Effector CD4-positive, alpha-beta T cell (primary cell): ENCODE measurements at regions not wholly inside any gene's neighbourhood (a gene's known extent, or its start where the extent isn't known, plus 50 kb on each side); places are given as distances from the start of the nearest gene placed in this dataset.

Experiments used
- DNase-seq: peaks from one replicate; pipeline ENCODE4 v3.0.0-alpha.2; 2020

GRCh38 chr2:239865059-239865639, 160.0 kb downstream of the NDUFA10 start:
- no peak for DNase-seq

DNA sequence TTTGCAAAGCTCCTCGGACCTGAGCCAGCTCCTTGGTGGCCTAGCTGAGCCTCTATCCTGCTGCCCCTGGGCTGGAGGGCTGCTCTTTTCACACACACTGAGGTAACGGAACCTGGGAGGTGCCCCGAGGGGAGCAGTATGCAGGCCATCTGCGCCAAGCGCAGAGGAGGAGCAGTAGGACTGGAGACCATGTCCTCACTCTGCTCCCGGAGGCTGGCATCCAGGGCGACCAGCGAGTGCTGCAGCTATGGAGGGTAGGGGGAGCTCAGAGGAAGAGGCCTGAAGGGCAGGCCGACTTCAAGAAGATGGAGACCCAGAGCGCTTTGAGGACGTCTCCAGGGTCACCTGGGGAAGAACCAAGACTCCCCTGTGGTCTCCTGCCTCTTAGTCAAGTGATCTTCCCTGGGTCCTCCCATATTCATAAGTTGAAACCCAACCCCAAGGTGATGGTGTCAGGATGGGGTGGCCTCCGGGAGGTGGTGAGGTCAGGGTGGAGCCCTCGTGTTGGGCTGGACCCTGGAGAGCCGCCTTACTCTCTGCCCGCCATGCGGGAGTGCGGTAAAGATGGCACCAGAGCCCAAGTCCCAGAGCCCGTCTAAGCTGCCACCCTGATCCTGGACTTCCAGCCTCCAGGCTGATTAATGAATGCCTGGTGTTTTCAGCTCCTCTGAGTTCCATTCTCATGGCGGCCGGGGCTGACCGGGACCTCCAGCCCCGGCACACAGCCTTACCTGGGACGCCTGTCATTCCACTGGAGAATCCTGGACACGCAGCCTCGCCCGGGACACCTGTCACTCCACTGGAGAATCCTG, 160.7 kb downstream of the NDUFA10 start:
- no peak for DNase-seq

- no peak for DNase-seq
Observed at GRCh38 chr2:239862613-239863012, 162.5 kb downstream of the NDUFA10 start.

- no peak for DNase-seq
Observed at GRCh38 chr2:239858179-239858578, 167.0 kb downstream of the NDUFA10 start.

DNA sequence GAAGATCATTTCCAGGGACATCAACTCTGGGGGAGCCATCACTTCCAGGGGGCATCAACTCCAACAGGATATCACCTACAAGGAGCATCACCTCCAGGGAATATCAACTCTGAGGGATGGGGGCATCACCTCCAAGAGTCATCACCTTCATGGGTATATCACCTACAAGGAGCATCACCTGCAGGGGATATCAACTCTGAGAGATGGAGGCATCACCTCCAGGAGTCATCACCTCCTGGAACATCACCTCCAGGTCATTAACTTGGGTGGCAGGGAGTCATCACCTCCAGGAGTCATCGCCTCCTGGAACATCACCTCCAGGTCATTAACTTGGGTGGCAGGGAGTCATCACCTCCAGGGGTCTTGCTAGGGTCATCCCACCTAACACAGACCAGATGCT, 167.6 kb downstream of the NDUFA10 start:
- DNase-seq: no peak

GRCh38 chr2:239856620-239857285, 168.4 kb downstream of the NDUFA10 start:
- DNase-seq: no peak

GRCh38 chr2:239855863-239856587, 169.1 kb downstream of the NDUFA10 start:
- no peak for DNase-seq

DNA sequence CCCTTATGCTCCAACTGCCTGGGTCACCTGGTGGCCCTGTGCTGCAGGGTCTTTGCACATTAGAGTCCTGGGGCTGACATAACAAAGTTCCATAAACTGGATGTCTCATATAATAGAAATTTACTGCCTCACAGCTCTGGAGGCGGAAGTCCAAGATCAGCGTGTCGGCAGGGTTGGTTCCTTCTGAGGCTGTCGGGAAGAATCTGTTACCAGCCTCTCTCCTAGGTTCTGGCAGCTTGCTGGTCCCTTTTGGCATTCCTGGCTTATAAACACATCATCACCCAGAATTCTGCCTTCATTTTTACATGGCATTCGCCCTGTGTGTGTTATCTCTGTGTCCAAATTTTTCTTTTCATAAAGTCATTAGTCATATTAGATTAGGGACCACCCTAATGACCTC, 170.5 kb downstream of the NDUFA10 start:
- DNase-seq: no peak

- no peak for DNase-seq
Observed at GRCh38 chr2:239853706-239854327, 171.3 kb downstream of the NDUFA10 start.

- DNase-seq: no peak
Observed at GRCh38 chr2:239853121-239853520, 172.0 kb downstream of the NDUFA10 start.

DNA sequence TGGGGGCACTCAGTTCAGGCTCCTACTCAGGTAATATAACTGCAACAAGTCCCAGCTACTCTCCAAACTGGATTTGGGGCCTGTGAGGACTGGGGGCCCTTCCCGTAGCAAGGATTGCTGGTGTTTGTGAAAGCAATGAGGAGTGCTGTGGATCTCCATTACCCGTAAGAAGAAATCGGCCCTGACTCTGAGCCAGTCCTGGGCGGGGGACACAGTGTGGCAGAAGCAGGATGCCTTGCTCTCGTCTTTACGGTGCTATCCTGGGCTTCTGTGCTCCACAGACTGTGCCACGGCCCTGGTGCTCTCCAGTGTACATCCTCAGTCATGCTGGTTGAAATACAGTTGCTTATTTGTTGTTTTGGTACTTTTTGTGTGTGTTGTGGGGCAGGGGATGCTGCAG, 172.9 kb downstream of the NDUFA10 start:
- no peak for DNase-seq

DNA sequence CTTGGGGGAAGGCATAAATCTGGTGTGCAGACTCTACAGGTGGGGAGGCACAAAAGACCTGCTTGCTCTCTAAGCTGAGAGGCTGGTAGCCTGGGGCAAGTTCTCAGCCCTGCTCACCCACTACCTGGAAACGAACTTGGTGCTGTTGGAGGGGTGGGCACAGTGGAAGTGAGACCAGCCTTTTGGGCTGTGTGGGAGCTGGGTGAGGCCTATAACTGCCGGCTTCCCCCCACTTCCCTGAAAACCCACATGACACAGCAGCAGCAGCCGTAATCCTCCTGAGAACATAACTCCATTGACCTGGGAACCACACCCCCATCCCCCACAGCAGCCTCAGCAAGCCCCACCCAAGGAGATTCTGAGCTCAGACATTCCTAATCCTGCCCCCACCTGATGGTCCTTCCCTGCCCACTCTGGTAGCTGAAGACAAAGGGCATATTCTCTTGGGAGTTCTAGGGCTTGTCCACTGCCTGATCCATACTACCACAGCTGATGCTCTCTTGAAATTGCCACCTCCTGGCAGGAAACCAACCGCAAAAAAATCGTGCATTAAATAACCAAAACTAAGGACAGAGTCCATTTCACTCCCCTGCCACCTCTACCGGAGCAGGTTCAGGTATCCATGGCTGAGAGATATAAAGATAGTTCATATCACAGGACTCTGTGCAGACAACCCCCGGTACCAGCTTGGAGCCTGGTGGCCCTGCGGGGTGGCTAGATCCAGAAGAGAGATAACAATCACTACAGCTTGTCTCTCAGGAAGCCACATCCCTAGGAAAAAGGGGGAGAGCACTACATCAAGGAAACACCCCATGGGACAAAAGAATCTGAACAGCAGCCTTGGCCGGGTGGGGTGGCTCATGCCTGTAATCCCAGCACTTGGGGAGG, 178.1 kb downstream of the NDUFA10 start:
- no peak for DNase-seq

- DNase-seq: no peak
Observed at GRCh38 chr2:239845968-239846367, 179.2 kb downstream of the NDUFA10 start.

DNA sequence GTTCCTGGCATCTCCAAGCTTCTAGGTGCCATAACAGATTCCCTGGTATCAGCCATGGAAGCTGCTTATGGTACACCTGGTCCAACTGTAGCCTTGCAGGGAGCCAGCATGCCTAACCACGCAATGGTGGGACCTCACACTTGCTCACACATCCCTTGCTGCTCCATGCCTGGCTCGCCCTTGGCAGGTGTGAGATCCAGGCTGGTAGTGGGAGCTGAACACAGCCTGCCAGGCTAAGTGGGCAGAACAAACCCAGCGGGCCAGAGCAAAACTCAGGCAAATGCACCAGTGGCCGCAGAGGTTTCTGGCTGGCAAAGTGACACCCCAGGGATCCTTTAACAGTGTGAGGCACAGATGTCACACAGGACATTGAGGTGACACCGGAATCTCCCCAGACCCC, 185.8 kb downstream of the NDUFA10 start:
- no peak for DNase-seq

GRCh38 chr2:239836021-239836765, 188.9 kb downstream of the NDUFA10 start:
- no peak for DNase-seq

- no peak for DNase-seq
Observed at GRCh38 chr2:239835056-239835455, 190.1 kb downstream of the NDUFA10 start.

DNA sequence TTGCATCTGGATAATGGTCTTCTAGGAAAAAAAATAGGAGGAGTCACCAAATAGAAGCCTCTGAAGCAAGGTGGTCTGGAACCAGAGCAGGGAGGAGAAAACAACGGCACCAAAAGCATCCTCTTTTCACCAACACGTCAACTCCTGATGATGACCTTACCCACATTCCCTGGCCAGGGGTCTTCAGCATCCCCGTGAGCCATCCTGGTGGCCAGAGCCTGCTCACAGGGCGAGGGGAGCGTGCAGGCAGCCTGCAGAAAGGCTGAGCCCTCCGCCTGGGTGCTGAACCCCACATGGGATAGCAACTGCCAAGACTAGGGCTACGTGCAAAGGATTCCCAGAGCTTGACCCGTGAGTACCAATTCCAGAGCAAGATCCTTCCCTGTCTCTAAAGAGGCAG, 191.0 kb downstream of the NDUFA10 start:
- DNase-seq: no peak

DNA sequence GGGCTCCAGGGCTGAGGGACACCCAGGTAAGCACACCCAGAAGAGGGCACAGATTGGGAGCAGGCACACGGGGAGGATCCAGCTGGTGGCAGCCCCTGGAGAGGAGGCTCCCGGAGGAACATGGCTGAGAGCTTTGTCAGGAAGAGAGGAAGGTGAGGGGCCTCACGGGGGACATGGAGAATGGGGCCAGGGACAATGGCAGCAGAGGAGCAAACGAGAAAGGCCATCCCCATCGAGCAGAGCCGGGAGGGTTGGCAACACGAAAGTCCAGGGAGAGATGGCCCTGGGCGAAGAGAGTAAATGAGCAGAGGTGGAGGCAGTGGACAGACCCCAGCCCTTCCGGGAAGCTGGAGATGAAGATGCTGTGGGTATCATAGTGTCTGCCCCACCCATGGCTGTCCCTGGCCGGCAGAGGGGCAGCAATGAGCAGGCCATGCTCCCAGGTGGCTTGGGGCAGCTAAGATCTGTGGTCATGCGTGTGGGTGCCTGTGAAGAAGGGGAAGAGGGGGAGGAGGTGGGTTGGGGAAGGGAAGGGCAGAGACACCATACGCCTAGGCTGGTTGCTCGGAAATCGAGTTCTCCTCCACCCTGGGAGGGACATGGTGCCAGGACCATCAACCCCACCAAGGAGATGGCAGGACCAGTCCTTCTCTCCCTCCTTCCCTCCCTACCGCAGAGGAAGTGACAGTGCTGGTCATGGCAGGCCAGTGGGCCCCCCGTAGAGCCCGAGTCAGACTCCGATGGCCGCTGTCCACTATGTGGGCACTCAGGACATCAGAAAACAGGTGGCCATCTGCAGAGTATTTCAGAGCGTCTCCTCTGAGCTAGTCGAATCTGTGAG, 191.7 kb downstream of the NDUFA10 start:
- DNase-seq: no peak

DNA sequence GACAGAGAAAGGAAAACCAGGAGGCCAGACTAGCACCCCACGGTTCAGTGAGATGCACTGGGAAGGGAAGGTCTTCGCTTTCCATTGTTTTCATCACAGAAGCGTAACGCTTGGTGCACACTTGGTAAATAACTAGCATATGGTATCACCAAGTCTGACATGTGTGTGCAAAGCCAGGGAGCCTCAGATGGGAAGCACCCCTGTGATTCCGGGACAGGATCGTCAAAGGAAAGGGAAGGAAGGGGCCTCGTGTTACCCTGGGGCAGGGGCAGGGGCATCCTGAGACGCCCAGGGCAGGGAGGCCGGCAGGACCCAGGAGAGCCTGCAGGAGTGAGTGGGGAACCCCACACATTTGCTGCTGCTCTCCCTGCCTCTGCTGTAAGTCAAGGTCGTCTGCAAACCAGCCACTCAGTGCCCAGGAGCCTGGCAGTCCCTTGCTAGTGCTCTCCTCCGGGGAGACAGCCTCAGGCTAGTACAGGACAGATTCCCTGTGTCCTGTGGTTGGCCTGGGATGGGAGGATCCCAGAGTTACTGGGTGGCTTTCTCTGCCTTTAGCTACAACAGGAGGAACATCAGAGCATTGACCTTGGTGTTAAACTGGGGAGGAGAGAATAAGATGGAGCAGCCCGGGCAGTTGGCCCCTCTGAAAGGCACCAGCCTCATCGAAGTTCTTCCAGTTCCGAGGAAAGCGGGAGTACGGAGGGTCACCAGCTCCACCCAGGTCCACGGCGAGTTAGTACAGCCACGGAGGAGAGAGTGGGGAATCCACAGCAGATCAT, 192.5 kb downstream of the NDUFA10 start:
- no peak for DNase-seq
